HUDEP-2 (cell line): ENCODE measurements at regions not wholly inside any gene's neighbourhood (a gene's known extent, or its start where the extent isn't known, plus 50 kb on each side); places are given as distances from the start of the nearest gene placed in this dataset.

ENCODE experiments used
- DNase-seq, 76 experiments: peaks; one replicate each; lab custom pipeline; 2025; ENCODE audit not compliant: unreplicated experiment in 76 of 76; lab: John Stamatoyannopoulos, UW

- DNase-seq, result no peak
Observed at GRCh38 chr11:115119146-115119545, 385.1 kb downstream of the CADM1 start.
